HG03571 (cell line): ENCODE measurements at regions not wholly inside any gene's neighbourhood (a gene's known extent, or its start where the extent isn't known, plus 50 kb on each side); places are given as distances from the start of the nearest gene placed in this dataset.

Experiments used
- ATAC-seq: cut with Tn5 transposase; IDR thresholded peaks from one replicate; pipeline ENCODE4 v1.9.1; 2021; ENCODE audit not compliant: unreplicated experiment

DNA sequence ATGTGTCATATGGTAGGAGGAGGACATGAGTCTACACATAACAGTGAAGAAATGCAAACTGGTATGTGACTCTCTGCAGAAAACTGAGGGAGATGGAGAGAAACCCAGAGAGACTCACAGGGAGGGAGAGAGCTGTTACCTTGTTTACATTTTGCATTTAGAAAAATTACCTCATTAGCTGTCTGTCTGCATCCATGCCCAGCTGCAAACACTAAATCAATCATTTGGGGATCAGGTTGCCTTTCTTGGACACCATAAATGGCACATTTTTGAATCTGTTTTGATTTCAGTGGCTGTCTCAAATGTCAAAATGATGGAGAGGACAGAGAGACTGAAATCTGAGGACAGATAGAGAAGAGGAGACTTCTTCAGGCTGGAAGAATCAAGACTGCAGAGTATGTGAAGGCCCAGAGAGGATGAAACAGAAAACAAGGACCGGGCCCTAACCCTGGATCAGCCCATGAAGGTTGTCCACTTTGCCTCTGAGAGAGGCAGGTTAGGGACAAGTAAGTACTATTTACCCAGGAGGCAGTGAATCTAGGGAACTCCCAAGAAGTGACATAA is 92.2 kb downstream of the UNC5CL start:
- ATAC-seq: no peak

DNA sequence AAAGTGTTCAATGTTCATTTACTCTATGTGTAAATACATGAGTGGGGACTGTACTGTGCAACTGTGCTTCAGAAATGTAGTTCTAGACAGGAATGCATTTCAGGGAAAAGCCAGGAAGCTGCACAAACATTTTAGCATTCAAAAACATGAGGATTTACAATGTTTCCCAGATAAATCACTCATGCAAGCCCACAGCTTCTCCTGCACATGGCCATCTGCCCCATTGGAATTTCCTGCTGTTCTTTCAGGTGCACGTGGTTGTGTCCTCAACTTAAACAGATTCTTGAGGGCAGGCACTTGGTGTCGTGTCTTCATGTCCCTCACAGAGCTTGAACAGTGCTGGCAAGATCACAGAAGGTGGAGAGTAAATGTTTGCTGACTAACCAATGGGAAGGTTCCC is 101.5 kb downstream of the UNC5CL start:
- no peak for ATAC-seq

DNA sequence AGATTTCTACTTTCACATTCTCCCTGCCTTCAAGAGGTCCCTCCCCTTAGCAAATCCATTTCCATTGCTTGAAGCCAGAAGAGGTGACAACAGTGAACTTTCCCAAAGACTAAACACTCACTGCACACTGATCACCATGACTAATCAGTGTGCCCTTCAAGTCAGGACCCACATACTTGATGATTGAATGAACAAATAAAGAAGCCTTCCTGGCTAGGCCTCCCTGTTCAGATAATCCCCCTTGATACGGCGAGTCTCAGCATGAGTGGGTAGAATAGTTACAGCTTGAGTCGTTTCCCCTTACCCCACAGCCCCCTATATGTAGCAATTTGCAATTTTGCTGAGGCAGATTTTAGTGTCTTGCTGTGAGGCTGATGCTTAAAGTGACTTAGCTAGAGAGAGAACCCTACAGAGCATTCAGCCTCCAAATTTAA is 102.2 kb downstream of the UNC5CL start:
- no peak for ATAC-seq

DNA sequence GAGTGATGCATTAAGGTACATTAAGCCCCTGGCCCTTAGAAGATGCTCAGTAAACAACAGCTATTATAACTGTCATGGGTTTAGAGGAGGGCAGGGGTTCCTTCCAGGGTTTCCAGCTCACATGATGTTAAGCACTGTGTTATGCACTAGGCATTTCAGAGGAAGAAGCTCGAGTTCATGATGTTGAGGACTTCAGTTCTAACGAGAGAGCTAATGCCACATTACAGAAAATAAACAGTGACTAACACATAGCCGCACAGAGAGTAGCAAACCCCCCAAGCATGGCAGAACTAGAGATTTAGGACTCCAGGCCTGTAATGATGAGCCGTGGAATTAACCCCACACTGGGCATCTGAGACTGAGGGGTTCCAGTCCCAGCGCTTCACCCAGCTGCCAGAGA is 105.2 kb downstream of the UNC5CL start:
- no peak for ATAC-seq

DNA sequence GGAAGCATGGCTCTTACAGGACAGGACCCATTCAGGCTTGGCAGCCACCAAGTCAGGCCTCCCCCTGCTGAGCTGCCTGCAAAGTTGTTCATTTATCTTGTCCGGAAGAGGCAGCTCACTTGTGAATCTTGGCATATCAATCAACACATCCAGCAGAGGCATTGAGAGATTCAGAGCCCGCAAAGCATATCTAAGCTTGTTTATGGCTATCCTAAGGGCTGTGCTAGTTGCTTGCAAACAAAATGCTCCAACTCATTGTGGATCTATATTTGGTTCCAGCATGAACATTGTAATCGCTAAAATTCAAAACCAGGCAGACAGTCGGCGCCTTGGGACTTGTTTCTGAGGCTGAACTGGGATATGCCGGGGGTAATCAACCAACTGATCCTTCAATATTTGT is 106.1 kb downstream of the UNC5CL start:
- no peak for ATAC-seq

DNA sequence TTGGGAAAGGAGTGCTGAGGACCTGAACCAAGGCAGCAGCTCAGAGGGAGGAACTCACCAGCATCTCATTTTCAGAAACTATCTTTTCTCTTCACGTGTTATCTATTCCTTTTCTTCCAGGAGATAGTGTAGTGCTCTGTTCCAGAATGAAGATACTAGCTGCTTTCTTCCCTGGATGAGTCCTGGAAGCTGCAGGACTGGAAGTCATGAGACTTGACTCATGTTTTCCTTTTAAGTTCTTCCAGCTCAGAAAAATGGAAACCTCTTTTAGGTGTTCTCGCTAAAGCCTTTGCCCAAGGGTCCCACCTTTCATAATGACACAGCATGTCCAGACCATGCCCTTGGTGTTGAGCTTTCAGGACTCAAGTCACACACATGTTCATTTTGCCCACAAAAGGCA is 106.7 kb downstream of the UNC5CL start:
- no peak for ATAC-seq

DNA sequence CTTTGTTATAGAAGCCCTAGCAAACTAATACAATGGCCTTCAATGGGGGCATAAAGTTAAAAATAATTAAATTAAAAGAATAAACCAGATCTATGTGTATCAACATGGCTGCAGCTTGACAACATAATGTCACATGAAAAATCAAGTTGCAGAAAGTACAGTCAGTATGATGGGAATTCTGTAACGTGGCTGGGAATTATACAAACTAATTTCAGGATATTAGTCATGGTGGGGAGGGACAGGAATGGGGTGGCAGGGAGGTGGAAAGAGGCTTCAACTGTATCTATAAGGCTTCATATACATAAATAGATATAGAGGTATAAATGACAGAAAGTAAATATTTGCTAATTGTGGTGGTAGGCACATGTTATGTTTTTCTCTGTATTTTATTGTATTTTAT is 107.1 kb downstream of the UNC5CL start:
- no peak for ATAC-seq

DNA sequence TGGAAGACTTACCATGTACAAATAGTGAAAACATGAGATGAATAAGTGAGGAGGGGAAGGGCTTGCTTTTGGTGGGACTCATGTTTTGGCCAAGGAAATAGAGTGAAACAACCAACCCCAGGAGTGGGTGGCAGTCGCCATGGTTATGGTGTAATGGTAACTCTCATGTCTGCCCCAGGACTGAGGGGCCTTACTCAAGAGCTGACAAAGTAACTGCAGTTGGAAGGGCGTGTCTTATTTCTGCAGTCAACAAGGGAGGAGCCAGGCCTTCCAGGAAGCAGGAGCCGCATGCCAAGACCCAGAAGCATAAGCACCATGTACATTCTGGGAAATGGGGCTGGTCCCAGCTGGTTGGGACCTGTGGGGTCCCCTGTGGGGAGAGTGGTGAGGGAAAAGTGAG is 108.5 kb downstream of the UNC5CL start:
- ATAC-seq: no peak

DNA sequence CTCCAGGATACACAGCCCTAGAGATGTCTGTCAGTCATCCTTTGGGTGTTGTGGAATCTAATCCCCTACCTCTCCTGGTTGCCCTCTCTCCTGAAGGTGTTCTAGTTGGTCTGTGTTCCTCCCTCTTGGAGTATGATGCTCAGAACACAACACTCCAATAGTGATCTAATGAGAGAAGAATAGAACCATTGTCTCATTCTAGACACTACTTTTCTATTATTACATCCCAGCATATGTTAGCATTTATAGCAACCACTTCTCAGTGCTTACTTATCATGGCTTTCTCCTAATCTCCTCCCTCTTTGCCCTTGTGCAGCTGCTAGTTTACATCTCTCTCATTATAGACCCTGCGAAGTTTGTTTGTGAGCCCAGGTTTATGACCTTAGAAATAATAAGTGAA is 109.0 kb downstream of the UNC5CL start:
- ATAC-seq: no peak

DNA sequence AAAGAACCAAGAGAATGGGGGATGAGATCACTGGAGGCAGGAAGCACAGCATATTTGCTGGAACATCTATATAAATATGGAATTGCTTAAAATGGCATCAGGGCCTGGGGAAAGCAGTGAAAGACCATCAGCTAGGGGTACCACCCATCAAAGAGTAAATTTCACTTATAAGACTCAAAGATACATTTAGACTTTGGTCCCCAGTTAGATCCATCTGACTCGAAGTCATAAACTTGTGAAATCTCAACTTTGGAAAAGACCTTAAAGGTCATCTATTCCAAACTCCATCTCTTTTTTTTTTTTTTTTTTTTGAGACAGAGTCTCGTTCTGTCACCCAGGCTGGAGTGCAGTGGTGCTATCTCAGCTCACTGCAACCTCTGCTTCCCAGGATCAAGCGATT is 109.8 kb downstream of the UNC5CL start:
- no peak for ATAC-seq

DNA sequence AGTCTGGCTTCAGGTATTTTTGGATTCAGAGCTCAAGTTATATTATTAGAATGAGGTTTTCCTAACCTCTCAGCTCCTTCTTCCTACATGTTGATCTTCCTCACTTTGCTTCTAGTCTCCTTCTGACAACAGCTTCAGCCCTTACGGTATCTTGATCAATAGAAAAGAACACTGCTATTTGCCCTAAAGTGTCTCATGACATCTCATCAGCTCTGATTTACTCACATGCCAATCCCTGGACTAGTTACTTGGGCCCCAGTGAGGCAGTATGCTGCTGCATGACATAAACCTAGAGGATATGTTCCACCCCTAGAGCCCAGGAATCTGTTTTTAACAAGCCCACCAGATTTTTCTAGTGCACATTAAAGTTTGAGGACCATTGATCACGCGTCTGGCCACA is 110.3 kb downstream of the UNC5CL start:
- ATAC-seq: no peak

DNA sequence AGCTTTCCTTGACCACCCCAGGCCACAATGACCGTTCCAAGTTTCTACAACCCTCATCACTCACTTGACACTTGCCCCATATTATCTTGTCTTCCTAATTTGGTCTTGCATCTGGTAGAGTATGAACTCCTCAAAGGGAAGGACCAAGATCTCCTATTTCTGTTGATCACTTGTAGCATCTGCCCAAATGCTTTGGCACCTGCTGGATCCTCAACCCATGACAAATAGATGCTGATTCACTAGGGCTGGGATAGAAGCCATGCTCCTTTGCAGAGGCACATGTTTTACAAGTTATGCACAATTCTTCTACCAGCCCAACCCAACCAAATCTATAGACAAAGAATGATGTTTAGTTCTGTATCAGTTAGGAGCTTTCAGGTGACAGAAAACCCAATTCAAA is 110.7 kb downstream of the UNC5CL start:
- ATAC-seq: no peak

DNA sequence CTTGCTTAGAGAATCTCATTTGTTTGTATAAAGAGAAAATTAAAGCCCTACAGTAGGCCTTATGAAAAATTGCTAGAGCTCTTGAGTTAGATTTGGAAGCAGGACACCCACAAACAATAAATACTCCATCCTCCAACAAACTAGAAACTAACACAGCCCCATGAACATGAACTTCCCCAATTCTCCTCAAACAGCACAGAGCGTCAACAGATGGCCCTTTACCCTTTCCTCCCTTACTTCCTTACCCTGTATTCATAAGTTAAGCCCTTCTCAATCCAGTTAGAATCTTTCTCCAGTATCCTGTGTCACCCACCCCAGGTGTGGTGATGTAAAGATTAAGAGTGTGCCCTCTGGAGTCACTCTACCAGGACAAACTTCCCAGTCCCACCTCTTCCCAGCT is 113.7 kb downstream of the UNC5CL start:
- ATAC-seq: no peak

DNA sequence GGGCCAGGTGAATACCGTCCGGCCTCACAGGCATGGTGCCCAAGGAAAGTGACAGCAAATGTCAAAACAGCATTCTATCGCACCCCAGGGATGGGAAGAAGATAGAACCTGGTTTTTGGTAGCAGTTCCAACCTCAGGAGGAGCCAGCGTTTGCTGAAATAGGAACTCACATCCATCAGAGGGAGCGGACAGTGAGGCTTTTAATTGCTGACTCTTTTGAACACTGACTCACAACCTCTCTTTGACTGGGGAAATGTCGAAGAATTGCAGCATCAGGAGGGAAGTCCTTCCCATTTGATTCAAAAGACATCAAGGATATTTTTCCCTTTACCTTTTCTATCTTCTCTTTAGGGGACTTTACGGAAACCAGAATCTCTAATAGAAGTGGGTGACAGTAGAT is 114.2 kb downstream of the UNC5CL start:
- no peak for ATAC-seq

DNA sequence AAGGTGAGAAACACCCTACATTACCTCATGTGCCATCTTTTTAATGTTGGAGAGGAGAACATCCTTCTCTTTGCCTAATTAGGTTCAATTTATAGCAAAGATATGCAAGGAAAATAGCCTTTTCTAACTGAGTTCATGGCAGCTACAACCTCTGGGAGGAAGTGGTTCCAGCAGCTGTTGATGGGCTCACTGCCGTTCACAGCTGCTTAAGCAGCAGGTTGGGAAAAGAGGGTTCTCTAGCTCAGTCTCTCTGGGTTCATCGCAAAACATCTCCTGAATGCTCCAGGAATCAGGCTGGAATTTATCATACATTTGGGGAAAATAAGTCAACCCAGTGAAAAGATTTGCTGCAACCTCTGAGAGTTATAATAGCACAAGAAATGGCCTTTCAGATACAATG is 115.1 kb downstream of the UNC5CL start:
- no peak for ATAC-seq

DNA sequence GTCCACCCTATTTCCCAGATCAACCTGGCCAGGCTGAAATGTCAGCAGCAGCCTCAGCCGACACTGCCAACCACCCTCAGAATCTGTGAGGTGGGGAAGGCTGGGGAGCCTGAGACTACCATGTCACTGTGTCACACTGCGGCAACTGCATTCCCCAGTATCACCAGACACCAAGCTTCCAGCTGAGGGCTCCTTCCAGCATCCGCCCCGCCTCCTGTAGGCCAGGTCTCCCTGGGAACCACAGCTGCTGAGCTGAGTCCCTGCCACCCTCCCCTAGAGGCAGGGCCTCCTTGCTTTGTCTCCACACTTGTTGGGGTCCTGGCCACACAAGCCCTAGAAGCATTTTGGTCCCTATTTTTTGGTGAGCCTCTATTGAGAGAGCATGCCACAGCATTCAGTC is 115.7 kb downstream of the UNC5CL start:
- ATAC-seq: no peak

DNA sequence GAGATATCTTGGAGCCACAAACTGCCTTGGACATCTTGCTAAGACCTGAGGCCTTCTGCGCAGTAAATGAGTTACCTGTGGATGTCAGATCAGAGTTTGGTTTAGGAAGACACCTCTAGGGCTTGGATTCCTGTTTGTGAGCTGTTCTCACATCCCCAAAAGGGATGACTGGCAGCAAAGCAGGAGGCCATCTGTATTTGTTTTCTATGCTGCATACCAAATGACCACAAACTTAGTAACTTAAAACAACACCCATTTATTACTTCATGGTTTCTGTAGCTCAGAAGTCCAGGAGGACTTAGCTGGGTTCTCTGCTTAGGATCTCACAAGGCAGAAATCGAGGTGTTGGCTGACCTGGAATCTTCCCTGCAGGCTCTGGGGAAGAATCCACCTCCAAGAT is 116.7 kb downstream of the UNC5CL start:
- no peak for ATAC-seq

DNA sequence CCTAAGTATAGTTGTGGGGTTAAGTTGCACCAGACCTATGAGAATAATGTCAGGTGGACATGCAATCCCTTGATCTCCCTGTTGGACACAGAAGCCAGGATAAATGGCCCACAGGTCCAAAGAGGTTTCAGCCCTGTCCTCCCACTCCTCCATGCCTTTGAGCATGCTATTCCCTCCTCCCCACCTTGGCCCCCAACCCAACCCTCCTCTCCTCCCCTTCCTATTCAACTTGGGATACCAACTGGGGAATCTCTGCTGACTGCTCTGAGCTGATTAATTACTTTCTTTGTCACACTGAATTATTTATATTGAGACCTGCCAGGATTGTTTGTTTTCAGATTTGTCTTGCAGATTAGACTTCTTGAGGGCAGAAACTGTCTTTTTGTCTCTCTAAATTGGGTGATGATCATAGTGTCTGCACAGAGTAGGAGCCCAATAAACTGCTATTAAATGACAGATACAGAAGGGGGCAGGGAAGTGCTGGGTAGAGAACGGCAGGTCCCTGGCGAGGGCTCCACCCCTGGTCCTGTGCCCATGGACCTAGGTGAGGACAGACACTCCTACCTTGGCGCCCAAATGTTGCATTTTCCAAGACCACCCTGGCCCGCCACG is 120.9 kb downstream of the UNC5CL start:
- no peak for ATAC-seq

DNA sequence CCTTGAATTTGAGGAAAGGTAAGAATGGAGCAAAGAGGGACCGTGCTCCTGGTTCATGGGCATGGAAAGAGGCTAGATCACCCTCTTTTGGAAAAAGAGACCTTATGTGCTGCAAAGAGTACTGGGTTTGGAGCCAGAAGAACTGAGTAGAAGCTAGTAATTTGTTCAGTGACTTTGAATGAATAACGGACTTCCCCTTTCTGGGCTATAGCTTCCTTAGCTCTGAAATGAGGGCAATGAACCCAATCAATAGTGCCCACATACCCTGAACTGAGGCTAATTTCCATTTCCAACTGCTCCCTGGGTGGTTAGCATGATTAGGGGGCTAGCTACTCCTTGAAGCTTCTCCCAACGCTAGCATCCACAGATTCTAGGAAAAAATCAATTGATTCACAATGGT is 121.4 kb downstream of the UNC5CL start:
- ATAC-seq: no peak

DNA sequence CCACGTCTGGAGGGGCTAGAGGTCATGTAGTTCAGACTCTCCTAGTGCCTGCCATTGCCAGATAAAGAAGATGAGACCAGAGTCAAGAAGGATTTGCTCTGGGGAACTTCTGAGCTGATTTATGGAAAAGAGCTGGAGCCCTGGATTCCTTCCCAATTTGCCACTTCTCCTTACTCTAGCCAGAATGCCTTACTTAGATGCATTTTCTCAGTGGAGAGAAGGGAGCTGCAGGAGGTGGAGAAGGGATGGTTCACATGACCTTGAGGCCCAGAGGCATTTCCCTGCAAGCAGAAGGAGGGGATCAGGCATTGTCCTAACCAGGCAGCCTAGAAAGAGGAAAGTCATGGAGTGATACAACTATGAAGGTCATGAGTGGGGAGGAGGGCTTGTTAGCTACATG is 122.2 kb downstream of the UNC5CL start:
- no peak for ATAC-seq

DNA sequence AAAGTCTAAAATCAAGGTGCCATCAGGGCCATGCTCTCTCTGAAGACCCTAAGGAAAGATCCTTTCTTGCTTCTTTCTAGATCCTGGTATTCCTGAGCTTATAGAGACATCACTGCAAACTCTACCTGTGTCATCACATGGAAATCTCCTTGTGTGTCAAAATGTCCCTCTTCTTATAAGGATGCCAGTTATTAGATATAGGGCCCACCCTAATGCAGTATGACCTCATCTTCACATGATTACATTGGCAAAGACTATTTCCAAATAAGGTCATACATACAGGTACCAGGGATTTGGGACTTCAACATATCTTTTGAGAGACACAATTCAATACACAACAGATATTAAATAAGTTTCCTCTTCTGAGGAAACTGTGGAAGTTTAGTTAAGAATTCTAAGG is 123.9 kb downstream of the UNC5CL start:
- no peak for ATAC-seq

DNA sequence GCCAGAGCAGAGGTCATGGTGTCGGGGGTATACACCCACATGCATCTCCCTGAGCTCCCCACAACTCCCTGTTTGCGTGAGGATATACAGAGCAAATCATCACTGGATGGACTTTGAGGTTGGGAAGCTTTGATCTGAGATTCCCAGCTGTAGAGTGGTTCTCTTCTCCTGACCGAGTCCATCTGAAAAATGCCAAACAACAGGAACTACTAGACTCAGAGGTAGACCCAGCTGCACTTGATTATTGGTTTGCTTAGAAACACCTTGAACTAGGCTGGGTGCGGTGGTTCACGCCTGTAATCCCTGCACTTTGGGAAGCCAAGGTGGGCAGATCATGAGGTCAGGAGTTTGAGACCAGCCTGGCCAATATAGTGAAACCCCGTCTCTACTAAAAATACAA is 125.0 kb downstream of the UNC5CL start:
- ATAC-seq: no peak

DNA sequence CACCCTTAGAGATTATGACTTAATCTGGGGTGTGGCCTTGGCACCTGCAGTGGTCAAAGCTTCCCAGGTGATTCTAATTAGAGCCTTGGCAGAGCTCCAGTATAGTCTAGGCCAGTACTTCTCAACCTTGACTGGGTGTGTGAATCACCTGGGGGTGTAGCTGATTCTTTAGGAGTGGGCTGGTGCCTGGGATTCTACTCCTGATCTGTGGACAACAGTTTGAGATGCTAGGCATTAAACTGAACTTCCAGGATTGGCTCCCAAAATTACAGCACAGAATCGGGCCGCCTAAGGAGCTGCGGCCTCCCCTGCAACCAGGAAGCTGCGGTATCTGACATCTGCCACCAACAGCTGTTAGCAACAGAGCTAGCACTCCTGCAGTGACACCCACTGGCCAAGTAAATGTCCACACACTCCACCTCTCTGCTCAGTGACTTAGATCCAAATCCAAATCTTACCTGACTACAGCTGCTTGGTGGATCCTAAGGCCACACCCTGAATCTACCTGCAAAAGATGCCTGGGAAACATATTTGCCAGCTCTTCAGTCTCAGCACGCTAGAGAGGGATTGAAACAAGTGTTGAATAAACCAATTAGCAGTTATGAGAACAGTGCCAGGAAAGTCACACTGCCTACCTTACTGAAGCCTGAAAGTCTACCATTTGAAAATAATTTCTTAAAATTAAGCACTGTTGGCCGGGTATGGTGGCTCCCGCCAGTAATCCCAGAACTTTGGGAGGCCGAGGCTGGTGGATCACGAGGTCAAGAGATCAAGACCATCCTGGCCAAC is 126.7 kb downstream of the UNC5CL start:
- ATAC-seq: peak; percentile 96
